Stimulated activated CD4-positive, alpha-beta T cell treated with anti-CD3 and anti-CD28 coated beads, Interleukin-2, amount 100 ng/mL, for 48 hours (primary cell): ENCODE measurements at regions not wholly inside any gene's neighbourhood (a gene's known extent, or its start where the extent isn't known, plus 50 kb on each side); places are given as distances from the start of the nearest gene placed in this dataset.

Experiments
- DNase-seq, 2 donors: peaks; one replicate each; pipeline ENCODE4 v3.0.0-alpha.2; 2020

DNA sequence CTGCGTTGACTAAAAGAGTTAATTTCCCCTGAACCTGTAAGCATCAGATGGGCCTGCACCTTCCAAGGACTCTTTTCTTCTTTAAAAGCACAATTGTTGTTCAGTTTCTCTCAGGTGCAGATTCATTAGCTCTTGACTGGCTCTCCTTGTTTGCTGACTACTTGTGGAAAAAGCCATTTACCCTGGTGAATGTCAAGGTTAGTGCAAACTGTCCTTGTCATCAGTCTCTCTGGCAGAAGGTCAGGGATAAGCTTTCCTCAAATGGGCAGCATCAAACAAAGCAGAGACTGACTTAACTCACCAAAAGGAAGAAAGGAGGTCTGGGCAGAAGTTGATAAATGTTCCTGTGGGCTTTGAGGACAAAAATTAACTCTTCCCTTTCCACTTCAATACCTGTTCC lies 922.7 kb downstream of the BCL11A start:
- DNase-seq, result no peak

DNA sequence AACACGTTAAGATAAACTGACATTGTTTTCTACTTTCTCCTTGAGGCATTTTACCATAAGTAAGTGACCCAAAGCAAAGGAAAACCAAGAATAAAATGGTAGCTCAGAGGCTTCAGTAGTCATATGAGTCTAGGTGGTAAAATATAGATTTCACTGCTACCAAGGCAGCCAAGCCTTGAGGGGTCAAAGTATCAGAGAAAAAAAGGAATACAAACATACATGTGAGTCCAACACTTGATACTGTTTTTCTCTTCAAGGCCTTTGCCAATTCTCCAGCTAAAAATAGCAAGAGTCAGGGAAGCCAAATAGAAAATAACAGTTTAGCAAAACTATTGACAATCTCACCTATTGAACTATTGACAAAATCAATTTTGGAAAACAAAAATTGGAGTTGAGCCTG lies 925.9 kb downstream of the BCL11A start:
- no peak for DNase-seq

DNA sequence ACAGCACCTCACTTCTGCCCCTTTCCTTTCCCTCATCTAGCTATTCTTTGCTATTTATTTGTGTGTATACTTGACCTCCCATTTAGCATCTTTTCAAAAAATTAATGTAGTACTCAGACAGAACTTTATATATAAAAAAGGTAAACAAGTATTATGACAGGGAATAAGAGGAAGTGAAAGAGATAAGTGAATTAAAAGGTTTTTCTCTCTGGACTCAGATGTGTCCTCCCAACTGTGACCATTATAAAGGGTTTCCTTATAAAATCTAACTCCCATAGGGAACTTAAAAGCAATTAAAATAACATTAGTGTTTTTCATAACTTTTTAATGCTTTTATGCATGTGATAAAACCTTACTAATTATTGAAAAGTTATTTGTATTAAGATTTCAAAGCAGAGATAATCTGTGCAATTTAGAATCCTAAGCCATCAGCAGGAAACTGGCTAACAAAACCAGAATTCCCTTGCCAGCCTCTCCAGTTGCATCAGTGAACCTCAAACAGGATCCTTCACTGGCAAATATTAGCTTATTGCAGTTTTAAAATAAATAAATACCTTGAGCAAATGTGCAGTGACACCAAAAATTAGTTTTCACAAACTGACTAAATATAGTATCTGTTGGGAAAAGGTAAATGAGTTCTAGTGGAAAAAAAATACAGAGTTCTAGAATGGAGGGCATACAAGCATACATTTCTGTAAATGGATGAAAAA lies 930.7 kb downstream of the BCL11A start:
- no peak for DNase-seq

DNA sequence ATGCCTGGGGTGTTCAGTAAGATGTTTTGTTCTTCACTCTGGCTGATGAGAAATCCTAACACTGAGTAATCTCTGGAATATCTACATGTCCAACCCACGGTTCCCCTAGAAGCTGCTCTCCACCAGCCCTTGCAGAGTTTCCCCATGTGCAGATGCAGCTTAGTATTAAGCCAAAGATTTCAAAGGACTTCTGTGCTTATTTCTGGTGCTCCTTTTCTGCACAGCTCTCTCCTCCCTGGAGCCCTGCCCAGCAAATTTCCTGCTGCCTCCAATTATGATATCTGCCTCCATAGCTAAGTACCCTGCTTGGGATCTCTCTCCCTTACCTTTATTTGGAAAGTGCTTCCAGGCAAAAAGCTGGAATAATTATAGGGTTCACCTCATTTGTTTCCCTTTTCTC lies 949.3 kb downstream of the BCL11A start:
- no peak for DNase-seq

DNA sequence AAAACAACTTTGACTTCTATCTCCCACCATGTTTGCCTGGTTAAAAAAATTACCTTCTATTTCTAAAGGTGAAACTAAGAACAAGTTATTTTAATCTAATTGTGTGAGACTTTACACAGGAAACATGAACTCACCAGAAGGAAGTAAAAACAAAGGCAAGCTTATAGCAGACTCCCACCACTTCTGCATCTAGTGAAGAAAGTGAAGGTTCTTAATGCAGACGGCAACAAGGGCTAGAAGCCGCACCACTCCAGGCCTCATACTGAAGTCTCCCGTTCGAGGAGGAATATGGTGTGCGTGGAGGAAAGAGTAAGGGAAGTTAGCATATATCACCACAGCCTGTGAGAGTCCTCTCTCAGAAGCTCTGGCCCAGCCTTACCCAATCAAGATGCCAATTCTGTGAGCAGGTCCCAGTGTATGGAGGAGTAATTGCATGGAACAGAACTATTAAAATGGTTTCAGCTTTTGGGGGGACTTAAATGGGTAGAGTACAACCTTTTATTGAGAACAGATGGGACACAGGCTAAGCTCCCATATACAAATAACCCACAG lies 958.7 kb downstream of the BCL11A start:
- no peak for DNase-seq

DNA sequence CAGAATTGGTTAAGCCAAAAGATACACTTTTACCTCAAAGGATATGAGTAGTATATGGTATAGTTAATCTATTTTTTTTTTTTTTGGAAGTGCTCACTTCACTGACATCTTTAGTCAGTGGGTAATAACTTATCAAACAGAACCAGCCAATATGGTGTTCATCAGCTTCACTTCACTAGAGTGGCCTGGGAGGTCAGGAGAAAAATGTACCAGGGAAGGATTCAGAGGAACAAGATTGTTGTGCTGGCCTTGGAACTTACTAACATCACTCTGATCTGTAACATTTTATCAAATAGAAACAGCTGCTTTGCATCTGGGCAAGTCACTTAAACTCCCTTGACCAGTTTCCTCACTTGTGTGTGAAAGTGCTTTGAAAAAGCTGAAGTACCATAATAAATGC lies 962.7 kb downstream of the BCL11A start:
- DNase-seq, result no peak

DNA sequence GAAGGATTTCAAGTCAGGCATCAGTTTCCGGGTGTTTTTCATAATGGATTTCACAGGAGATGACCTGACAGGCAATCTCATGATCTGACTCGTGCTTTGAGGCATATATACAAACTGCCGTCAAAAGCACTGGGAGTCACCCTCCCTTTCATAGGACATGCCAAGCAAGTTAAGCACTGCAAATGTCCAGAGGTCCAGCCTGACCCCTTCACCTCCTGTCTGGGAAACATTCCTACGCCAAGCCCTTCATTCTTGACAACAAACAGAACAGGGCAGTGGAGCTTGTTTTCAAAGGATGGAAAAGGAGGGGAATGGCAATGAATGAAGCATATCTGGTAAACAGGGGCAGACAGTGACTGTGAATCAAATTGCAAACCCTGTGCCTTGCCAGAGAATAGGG lies 963.6 kb downstream of the BCL11A start:
- no peak for DNase-seq

DNA sequence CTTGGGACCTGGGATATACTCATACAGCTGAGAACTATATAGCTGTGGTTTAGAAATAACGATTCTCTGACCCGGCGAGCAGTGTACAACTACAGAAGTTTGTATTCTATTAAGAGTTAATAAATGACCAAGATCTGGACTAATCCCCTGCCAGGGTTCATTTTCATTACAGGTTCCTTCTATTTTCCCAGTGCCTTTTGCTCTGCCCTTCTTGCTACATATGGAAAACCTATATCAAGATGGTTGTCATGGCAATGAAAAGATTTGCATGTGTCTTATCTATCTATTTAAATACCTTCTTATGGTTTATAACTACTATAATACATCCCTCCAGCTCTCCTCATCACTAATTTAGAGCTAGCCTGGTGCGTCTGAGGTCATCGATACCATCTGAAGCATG lies 965.2 kb downstream of the BCL11A start:
- no peak for DNase-seq

DNA sequence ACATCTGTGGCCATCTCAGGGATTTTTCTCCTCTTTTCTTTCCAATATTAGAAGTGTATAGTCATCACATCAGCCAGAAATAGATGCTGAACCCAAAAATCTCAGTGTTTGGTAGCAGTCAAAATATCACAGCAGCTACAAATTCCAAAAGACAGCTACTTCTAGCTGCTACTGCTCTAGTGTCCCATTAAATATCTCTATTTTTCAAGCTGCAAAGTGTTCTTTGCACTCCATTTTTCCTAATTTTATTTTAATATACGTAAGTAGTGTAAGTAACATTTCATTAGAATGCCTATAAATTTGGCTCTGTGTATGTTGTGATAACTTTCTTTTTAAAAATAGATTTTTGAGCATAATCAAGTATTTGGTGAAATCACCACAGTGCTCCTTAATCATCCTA lies 967.3 kb downstream of the BCL11A start:
- DNase-seq, result no peak

DNA sequence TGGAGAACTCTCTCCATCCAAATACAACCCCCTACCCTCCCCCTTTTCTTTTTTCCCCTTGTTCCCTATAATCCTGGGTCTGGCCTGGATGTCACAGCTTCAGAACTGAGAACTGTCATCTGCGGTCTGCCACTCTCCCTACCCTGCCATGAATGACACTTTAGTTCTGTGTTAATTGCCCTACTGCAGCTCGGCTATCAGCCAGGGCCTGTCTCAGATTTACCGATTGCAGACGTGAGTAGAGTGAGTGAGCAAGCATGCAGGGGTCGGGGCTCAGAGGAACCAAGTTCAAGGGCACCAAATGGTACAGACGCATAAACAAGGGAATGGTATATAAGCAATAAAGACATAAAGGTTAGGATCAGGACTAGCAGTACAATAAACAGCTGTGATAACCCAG lies 967.8 kb downstream of the BCL11A start:
- no peak for DNase-seq

DNA sequence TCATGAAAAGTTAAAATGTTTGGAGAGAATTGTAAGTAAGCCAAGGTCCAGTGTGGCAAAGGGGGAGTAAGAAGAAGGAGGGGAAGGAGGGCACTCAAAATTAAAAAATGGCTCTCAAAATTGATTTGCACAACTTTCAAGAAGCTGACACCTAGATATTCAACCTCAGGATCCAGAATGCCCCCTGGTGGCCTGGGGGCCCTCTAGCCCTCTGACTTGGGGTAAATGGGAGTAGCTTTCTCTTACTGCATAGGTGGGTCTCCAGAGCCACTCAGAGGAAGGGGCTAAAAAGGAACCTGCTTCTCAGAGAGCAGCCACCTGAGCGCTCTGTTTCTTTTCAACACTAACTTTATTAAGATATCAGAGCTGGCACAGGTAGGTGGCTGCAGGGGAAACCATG lies 968.5 kb downstream of the BCL11A start:
- no peak for DNase-seq

DNA sequence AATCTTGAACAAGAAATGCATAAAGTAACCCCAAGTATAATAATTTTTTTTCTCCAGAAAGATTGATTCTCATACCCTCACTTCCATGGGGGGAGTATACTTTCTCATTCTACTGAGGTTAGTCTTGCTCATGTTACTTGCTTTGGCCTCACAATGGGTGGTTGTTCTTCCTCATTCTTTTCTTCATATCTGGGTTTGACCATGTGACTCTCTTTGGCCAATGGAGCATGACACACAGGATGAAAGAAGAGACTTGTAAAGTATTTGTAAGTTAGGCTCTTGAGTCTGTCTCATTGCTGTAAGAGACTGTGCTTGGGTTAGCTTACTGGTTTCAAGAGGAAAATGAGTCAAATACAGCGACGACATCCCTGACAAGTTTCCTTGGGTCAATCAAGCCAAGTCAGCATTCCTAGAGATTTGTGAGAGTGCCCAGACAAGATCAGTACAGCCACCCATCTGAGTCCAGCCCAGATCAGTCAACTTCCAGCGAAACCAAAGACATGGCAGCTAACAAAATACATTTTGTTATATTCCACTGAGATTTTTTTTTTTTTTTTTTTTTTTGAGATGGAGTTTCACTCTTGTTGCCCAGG lies 970.2 kb downstream of the BCL11A start:
- no peak for DNase-seq

DNA sequence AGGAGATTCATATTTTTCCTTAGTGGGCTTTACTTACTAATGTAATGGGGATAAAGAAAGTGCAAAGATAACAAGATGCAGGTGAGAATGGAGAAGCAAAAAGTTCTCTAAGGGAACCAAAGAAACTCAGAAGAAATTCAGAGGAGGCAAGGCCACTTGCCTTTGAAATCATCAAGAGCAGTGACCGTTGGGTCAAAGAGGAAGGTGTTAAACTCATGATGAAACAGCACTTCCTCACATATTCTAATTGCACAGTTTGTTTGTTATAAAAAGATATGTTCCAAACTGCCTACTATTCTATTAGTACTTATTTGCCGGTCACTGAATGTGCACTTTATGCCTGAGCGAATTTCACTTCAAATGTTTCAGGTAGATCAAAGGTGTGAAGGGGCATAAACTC lies 975.1 kb downstream of the BCL11A start:
- no peak for DNase-seq

DNA sequence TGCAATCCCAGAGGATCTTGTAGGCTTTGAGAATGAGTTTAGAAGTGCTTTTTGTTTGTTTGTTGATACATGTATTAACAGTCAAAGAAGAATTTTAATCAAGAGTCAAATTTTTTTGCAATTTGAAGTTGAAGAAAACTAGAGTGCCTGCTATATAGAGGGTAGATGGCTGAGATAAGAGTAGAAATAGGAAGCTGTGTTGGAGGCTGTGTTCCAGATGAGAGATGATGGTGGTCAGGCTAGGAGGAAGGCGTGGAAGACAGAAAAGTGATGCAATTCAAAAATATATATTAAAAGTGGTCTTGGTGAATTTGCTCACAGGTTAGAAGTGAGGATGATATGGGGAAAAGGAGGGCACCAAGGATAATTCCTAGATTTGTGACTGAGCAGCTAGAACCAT lies 978.3 kb downstream of the BCL11A start:
- no peak for DNase-seq

DNA sequence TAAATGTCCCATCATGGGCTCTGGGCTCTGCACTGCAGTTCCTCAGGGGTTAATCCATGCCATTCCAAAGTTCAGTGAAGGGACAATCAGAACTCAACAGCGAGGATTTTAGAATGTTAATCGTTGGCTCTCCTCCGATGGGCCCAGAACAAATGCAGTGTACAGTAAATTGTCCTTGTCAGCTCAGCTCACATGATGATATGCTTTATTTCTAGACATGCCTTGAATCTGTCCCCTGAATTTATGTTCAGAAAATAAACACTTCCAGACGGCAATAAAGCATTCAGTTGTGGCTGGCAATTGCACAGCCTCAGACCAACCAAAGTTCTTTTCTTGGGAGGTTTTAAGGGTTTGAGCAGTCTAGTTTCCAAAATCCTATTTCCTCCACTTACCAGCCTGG lies 981.2 kb downstream of the BCL11A start:
- DNase-seq, result no peak

DNA sequence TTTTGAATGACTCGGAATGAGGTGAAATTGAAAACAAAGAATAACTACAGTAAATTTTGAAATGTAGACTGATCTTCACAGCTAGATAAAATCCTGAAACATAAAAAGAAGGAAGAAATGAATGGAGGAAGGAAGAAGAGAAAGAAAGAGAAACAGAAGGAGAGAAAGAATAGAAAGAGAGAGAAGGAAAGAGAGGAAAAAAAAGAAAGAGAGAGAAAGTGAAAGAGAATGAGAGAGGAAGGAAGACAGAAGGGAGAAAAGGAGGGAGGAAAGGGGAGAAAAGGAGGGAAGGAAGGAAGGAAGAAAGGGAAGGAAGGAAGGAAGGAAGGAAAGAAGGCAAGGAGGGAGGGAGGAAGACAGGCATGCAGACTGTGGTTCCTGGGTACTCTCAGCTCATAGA lies 982.6 kb downstream of the BCL11A start:
- DNase-seq, result no peak

DNA sequence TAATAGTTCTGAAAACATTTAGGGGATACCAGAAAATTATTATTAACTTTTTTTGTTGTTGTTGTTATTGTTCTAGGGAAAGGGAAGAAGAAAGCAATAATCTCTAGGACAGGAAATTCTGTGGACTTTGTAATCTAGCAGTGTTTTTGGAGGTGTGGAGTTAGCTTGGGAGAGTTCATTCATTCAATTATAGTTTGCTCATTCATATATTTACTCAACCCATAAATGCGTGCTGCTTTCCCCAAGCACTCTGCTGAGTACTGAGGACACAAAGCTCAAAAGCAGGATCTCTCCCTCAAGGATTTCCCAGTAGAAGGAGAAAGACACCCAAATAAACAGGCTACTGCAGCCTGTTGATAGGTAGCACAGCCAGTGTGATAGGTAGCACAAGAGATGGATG lies 984.3 kb downstream of the BCL11A start:
- no peak for DNase-seq

DNA sequence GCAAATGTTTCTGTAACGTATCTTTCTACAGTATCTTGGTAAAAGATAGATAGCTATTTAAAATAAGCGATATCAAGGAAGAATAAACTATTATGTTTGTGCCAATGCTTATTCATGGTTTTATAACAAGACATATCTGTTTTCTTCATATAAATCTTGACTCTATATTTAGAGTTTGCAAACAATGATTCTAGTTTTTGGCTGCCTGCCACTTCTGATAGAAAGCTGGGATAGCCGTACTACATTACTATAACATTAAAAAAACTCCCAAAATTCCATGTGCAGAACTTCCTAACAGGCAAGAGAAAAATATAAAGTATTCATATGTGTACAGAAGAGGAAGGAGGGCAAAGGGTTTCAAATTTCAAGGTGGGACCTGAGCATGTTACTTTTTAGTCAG lies 985.0 kb downstream of the BCL11A start:
- DNase-seq, result no peak

DNA sequence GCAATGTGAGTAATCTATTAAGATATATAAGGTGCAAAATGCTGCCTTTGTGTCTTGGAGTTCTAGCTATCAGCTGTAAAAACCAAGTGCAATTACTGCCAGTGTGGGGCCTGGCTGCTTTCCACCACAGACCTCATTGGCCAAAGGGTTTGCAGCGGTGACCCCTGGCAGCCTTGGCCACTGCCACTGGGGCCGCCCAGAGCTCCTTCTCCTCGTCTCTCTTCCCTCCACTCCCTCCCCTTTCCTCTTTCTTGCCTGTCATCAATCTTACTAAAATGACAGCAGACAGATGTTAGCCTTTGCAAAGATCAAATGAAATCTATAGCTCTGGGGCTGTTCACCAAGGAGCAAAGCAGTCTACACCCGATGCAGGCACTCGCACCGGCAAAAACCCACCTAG lies 986.3 kb downstream of the BCL11A start:
- no peak for DNase-seq

DNA sequence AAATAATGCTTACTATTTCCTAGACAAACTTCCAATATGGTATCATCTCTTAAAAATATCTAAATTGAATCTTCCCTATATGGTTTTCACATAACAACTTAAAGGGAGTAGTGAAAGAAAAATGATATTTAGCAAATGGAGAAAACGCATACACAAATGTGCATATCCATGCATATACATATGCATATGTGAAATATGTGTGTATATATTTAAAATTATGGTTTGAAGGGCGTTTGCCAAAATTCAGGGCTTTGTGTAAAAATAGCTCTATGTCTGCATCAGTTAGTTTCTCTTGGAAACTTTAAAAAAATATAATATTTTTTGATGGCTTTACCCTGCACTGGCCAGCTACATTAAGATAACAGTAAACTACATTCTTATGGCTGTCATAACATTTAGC lies 986.7 kb downstream of the BCL11A start:
- DNase-seq, result no peak

DNA sequence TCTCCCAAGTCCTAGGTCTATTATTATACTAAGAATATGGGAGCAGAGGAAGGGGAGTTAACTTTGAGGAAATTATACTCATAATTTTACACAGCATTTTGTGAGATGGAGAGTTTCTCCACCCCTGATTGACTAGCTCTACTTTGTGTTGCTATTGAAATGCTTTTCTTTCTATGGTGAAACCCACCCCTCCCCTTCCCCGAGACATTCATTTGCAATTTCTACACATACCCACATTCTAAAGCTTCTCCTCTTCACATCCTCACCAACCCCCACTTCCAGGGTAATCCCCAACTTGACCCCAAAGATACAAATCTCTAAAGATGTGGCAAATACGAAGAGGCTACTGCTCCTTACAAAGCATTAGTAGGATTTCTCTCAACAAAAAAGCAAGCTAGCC lies 992.2 kb downstream of the BCL11A start:
- no peak for DNase-seq

DNA sequence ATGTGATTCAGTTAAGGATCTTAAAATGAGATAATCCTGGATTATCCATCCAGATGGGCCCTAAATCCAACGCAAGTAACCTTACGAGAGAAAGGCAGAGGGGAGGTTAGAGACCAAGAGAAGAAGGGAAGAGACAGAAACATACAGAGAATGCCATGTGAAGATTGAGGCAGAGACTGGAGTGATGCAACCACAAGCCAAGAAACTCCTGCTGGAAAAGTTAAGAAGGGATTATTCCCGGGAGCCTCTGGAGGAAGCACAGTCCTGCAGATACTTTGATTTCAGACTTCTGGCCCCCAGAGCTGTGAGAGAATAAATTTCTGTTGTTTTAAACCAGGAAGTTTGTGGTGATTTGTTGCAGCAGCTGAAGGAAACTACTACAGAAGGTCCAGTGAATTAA lies 992.7 kb downstream of the BCL11A start:
- no peak for DNase-seq

DNA sequence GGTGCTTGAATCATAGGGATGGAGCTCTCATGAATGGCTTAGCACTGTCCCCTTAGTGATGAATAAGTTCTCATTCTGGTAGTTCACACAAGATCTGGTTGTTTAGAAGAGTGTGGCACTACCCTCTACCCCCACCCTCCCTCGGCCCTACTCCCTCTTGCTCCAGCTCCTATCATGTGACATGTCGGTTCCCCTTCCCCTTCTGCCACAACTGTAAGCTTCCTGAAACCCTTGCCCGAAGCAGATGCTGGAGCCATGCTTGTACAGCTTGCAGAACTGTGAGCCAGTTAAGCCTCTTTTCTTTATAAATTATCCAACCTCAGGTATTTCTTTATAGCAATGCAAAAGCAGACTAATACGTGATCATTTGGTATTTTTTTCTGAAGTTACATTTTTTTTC lies 1012.6 kb downstream of the BCL11A start:
- no peak for DNase-seq

DNA sequence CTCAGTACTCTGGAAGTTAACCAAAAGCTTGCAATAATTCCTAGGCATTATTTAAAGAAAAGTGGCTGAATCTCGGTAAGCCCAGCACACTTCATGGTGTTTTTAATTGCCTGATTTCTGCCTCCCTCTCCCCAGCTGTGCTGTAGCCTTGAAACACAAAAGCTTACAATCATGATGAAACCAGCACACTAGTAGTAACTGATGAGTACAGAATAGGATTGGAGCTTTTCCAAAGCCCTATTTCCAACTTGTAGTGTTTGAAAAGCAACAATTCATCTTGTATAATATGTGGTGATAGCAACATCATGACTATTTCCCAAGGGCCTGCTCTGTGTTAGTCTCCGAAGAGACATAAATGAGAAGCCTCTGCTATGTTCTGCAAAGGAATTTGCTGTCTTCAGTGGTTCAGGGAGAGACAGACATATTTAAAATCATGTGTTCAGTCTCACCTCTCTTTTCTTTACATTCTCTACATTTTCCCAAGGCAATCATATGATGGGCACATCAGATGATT lies 1015.0 kb downstream of the BCL11A start:
- no peak for DNase-seq

DNA sequence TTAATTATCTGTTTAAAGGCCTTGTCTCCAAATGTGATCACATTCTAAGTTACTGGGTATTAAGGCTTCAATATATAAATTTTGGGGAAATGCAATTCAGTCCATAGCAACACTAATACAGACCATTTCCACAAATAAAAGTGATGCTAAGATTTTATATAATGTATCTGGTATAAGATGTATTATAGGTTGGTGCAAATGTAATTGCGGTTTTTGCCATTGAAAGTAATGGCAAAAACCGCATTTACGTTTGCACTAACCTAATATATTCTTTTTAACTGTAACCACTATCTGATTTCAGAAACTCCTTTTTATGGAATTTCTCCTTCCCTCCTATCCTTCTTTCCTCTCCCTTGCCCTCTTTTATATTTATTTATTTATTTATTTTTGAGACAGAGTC lies 1020.6 kb downstream of the BCL11A start:
- DNase-seq, result no peak
